Cardiac muscle cell (in vitro differentiated cells and primary cell): ENCODE measurements at regions not wholly inside any gene's neighbourhood (a gene's known extent, or its start where the extent isn't known, plus 50 kb on each side); places are given as distances from the start of the nearest gene placed in this dataset.
A peak's percentile ranks its signal among the peaks of the same experiment; 100 is the strongest.
"Not testable (repeated sequence)": the region's sequence is repeated elsewhere in the genome, so short reads cannot be mapped to it uniquely, and the experiment has no call there.

Source experiments
- DNase-seq, 2 donors: peaks; one replicate each; pipeline versions ENCODE4 v3.0.0 to v3.0.0-alpha.2; 2010 to 2017; ENCODE audit warnings: low read depth in 1 of 2, low spot score in 1 of 2
- H3K27ac ChIP-seq: fragments of 200-600 bp; sonication (generic); 2 replicates; pipeline ENCODE4 v1.5.1; 2016
- H3K27me3 ChIP-seq: fragments of 200-600 bp; sonication (generic); 2 replicates; pipeline ENCODE4 v1.6.0; 2016; ENCODE audit warnings: control low read depth
- H3K36me3 ChIP-seq: fragments of 200-600 bp; sonication (generic); 2 replicates; pipeline ENCODE4 v1.5.1; 2016; ENCODE audit warnings: control low read depth
- H3K4me1 ChIP-seq: fragments of 200-600 bp; sonication (generic); 2 replicates; pipeline ENCODE4 v1.8.1; 2017; ENCODE audit warnings: low read depth, mild to moderate bottlenecking, mixed run types
- H3K4me3 ChIP-seq: fragments of 200-600 bp; sonication (generic); 2 replicates; pipeline ENCODE4 v1.5.1; 2016; ENCODE audit warnings: mild to moderate bottlenecking
- H3K9me3 ChIP-seq: fragments of 200-600 bp; sonication (generic); 2 replicates; pipeline ENCODE4 v1.5.1; 2017; ENCODE audit warnings: low read depth, mild to moderate bottlenecking, control low read depth
- CTCF ChIP-seq: IDR thresholded peaks from 2 replicates; pipeline ENCODE4 v1.5.1; 2012; ENCODE audit warnings: low read depth, mild to moderate bottlenecking, low read length

- peak; percentile 64 to 90 for DNase-seq
- H3K4me1 ChIP-seq: peaks cover 4% of the 10 kb centered on the region
- no peak overlapping the region for H3K27ac ChIP-seq
- TF ChIP-seq CTCF: peak; percentile 13
- H3K36me3 ChIP-seq: no peaks in the 10 kb centered on the region
- H3K9me3 ChIP-seq: no peaks in the 10 kb centered on the region
- H3K27me3 ChIP-seq: no peaks in the 10 kb centered on the region
- H3K4me3 ChIP-seq: no peak overlapping the region
Observed at GRCh38 chr3:71930056-71930991, 145.4 kb upstream of the PROK2 start.

GRCh38 chr3:71928212-71928611, 143.3 kb upstream of the PROK2 start:
- peaks cover 4% of the 10 kb centered on the region for H3K4me1 ChIP-seq
- H3K36me3 ChIP-seq: no peaks in the 10 kb centered on the region
- no peak overlapping the region for H3K4me3 ChIP-seq
- no peak for TF ChIP-seq CTCF
- no peak for DNase-seq
- no peak overlapping the region for H3K27ac ChIP-seq
- no peaks in the 10 kb centered on the region for H3K9me3 ChIP-seq
- peaks cover 10% of the 10 kb centered on the region for H3K27me3 ChIP-seq

- no peak for TF ChIP-seq CTCF
- H3K27ac ChIP-seq: no peak overlapping the region
- DNase-seq: no peak
- H3K36me3 ChIP-seq: no peaks in the 10 kb centered on the region
- peaks cover 4% of the 10 kb centered on the region for H3K4me1 ChIP-seq
- no peak overlapping the region for H3K4me3 ChIP-seq
- H3K27me3 ChIP-seq: peaks cover 11% of the 10 kb centered on the region
- no peaks in the 10 kb centered on the region for H3K9me3 ChIP-seq
Observed at GRCh38 chr3:71927505-71928066, 142.6 kb upstream of the PROK2 start.

- H3K27me3 ChIP-seq: peaks cover 17% of the 10 kb centered on the region
- no peaks in the 10 kb centered on the region for H3K9me3 ChIP-seq
- H3K36me3 ChIP-seq: no peaks in the 10 kb centered on the region
- no peak overlapping the region for H3K27ac ChIP-seq
- no peak for DNase-seq
- no peak overlapping the region for H3K4me3 ChIP-seq
- no peak for TF ChIP-seq CTCF
- H3K4me1 ChIP-seq: peaks cover 4% of the 10 kb centered on the region
Observed at GRCh38 chr3:71926616-71927015, 141.7 kb upstream of the PROK2 start.

GRCh38 chr3:71926262-71926600, 141.3 kb upstream of the PROK2 start:
- peaks cover 4% of the 10 kb centered on the region for H3K4me1 ChIP-seq
- H3K36me3 ChIP-seq: no peaks in the 10 kb centered on the region
- no peaks in the 10 kb centered on the region for H3K9me3 ChIP-seq
- peaks cover 17% of the 10 kb centered on the region for H3K27me3 ChIP-seq
- no peak overlapping the region for H3K27ac ChIP-seq
- peak; percentile 11 for TF ChIP-seq CTCF
- DNase-seq: peak; percentile 12 to 36
- no peak overlapping the region for H3K4me3 ChIP-seq

GRCh38 chr3:71925511-71926261, 140.7 kb upstream of the PROK2 start:
- H3K9me3 ChIP-seq, H3K36me3 ChIP-seq, H3K4me1 ChIP-seq, H3K4me3 ChIP-seq, DNase-seq, H3K27ac ChIP-seq: not testable (repeated sequence)
- H3K27me3 ChIP-seq: peaks cover 17% of the 10 kb centered on the region
